PC-3 (cell line): ENCODE measurements at regions not wholly inside any gene's neighbourhood (a gene's known extent, or its start where the extent isn't known, plus 50 kb on each side); places are given as distances from the start of the nearest gene placed in this dataset.

Experiments used
- ATAC-seq: fragments of 200-7000 bp; cut with Tn5 transposase; 2 replicates; pipeline ENCODE4 v1.9.1; 2020; ENCODE audit warnings: mild to moderate bottlenecking, moderate library complexity
- BruUV-seq: library from RNA; stranded (reverse); fragments of 400-500 nt; replicated peaks from 2 replicates; lab custom pipeline; 2021; lab: Mats Ljungman, UMichigan
- CTCF ChIA-PET: fragments of 300-600 bp; sonication (Branson Sonifier 250); formaldehyde crosslinking; loops from one replicate; lab custom pipeline; 2022; ENCODE audit warnings: antibody characterized with exemption; lab: Charles Lee
- POLR2A ChIA-PET: fragments of 300-600 bp; sonication (Branson Sonifier 250); formaldehyde crosslinking; loops from one replicate; lab custom pipeline; 2022; ENCODE audit warnings: antibody characterized with exemption; ENCODE audit not compliant: unreplicated experiment; lab: Charles Lee
- DNase-seq: peaks from one replicate; pipeline ENCODE4 v3.0.0-alpha.2; 2015
- H2AFZ ChIP-seq: fragments of 300-600 bp; sonication (generic); 2 replicates; pipeline ENCODE4 v1.6.0; 2016; ENCODE audit warnings: antibody characterized with exemption, low read length
- H3F3A ChIP-seq: fragments of 300-600 bp; sonication (generic); one replicate; pipeline ENCODE4 v1.6.0; 2017; ENCODE audit warnings: antibody characterized with exemption, low read length, control low read depth, mild to moderate bottlenecking; ENCODE audit not compliant: unreplicated experiment
- H3K27ac ChIP-seq: fragments of 300-600 bp; sonication (generic); 2 replicates; pipeline ENCODE4 v1.5.1; 2016; ENCODE audit warnings: mild to moderate bottlenecking, low read length
- H3K27me3 ChIP-seq: fragments of 300-600 bp; sonication (generic); 2 replicates; pipeline ENCODE4 v1.6.1; 2016; ENCODE audit warnings: low read length, mixed read lengths
- H3K36me3 ChIP-seq: fragments of 300-600 bp; sonication (generic); 2 replicates; pipeline ENCODE4 v1.6.1; 2016; ENCODE audit warnings: low read depth, mixed run types, low read length, mixed read lengths
- H3K4me1 ChIP-seq: fragments of 300-600 bp; sonication (generic); 2 replicates; pipeline ENCODE4 v1.5.1; 2016; ENCODE audit warnings: low read length; ENCODE audit not compliant: insufficient read depth
- H3K4me2 ChIP-seq: fragments of 300-600 bp; sonication (generic); 2 replicates; pipeline ENCODE4 v1.6.0; 2016; ENCODE audit warnings: low read length
- H3K4me3 ChIP-seq: fragments of 300-600 bp; sonication (generic); 2 replicates; pipeline ENCODE4 v1.5.1; 2016; ENCODE audit warnings: mild to moderate bottlenecking, low read length, mixed read lengths
- H3K79me2 ChIP-seq: fragments of 300-600 bp; sonication (generic); 2 replicates; pipeline ENCODE4 v1.6.1; 2017; ENCODE audit warnings: low read length, mixed read lengths
- H3K9ac ChIP-seq: fragments of 300-600 bp; sonication (generic); 2 replicates; pipeline ENCODE4 v1.6.0; 2016; ENCODE audit warnings: mild to moderate bottlenecking, low read length
- H3K9me2 ChIP-seq: fragments of 300-600 bp; sonication (generic); replicated peaks from 2 replicates; pipeline ENCODE4 v1.6.1; 2016; ENCODE audit warnings: mixed run types, low read length, mixed read lengths
- H3K9me3 ChIP-seq: fragments of 300-600 bp; sonication (generic); 2 replicates; pipeline ENCODE4 v1.6.1; 2016; ENCODE audit warnings: low read length, mixed read lengths
- H4K20me1 ChIP-seq: fragments of 300-600 bp; sonication (generic); 2 replicates; pipeline ENCODE4 v1.6.1; 2016; ENCODE audit warnings: low read length, mixed read lengths
- CTCF ChIP-seq: fragments of 300-600 bp; sonication (generic); conservative IDR thresholded peaks from 2 replicates; pipeline ENCODE4 v1.5.1; 2017; ENCODE audit warnings: antibody characterized with exemption, low read depth, mild to moderate bottlenecking, low read length
- EZH2 ChIP-seq: fragments of 300-600 bp; sonication (generic); IDR thresholded peaks from one replicate; pipeline ENCODE4 v1.6.1; 2017; ENCODE audit warnings: antibody characterized with exemption, mild to moderate bottlenecking, low read length; ENCODE audit not compliant: unreplicated experiment
- EZH2phosphoT487 ChIP-seq: fragments of 300-600 bp; sonication (generic); IDR thresholded peaks from 2 replicates; pipeline ENCODE4 v1.6.1; 2018; ENCODE audit warnings: mild to moderate bottlenecking, antibody characterized with exemption, low read length, borderline replicate concordance
- intact Hi-C: fragments of 100-400 bp; cut with micrococcal nuclease; formaldehyde crosslinking; loops from 2 replicates; pipeline ENCODE4 v1.9.0; 2023

GRCh38 chr7:36010656-36011587, 142.1 kb upstream of the EEPD1 start:
- intact Hi-C loops: no loop called here
- Histone ChIP-seq H3K9me3 (no peaks in the 10 kb centered on the region), H3K4me1 (peaks cover 7% of the 10 kb centered on the region; the same call in 1 of the 2 replicates), H4K20me1 (no peaks in the 10 kb centered on the region), H3K9me2 (no peaks in the 10 kb centered on the region), H2AFZ (no peak overlapping the region), H3K4me3 (no peak overlapping the region), H3K27me3 (no peaks in the 10 kb centered on the region), H3K27ac (no peak overlapping the region), H3K36me3 (no peaks in the 10 kb centered on the region), H3K4me2 (no peak overlapping the region), H3K79me2 (no peaks in the 10 kb centered on the region), H3K9ac (no peak overlapping the region), H3F3A (no peaks in the 10 kb centered on the region)
- ATAC-seq (no peak), DNase-seq (no peak)
- TF ChIP-seq EZH2phosphoT487 (no peak), EZH2 (no peak), CTCF (no peak)
- CTCF ChIA-PET: no interaction called here
- POLR2A ChIA-PET: no interaction called here
- no TSS peak for BruUV-seq

- Histone ChIP-seq H2AFZ (no peak overlapping the region), H3K27me3 (no peaks in the 10 kb centered on the region), H3K27ac (no peak overlapping the region), H3K9ac (no peak overlapping the region), H3F3A (no peaks in the 10 kb centered on the region), H4K20me1 (no peaks in the 10 kb centered on the region), H3K9me3 (no peaks in the 10 kb centered on the region), H3K4me2 (no peak overlapping the region), H3K79me2 (no peaks in the 10 kb centered on the region), H3K36me3 (no peaks in the 10 kb centered on the region), H3K4me3 (no peak overlapping the region), H3K9me2 (no peaks in the 10 kb centered on the region), H3K4me1 (peaks cover 10% of the 10 kb centered on the region; the same call in 1 of the 2 replicates)
- CTCF ChIA-PET: no interaction called here
- no peak for ATAC-seq
- DNase-seq: no peak
- TF ChIP-seq EZH2: no peak
- intact Hi-C loops: no loop called here
- POLR2A ChIA-PET: no interaction called here
- BruUV-seq: no TSS peak
Observed at GRCh38 chr7:36011588-36011965, 141.5 kb upstream of the EEPD1 start.

- Histone ChIP-seq H3K4me2 (no peak overlapping the region), H3K79me2 (no peaks in the 10 kb centered on the region), H3K4me1 (peaks cover 10% of the 10 kb centered on the region; the same call in 1 of the 2 replicates), H3F3A (no peaks in the 10 kb centered on the region), H3K9ac (no peak overlapping the region), H3K27me3 (no peaks in the 10 kb centered on the region), H3K36me3 (no peaks in the 10 kb centered on the region), H4K20me1 (no peaks in the 10 kb centered on the region), H2AFZ (no peak overlapping the region), H3K27ac (no peak overlapping the region), H3K4me3 (no peak overlapping the region), H3K9me2 (no peaks in the 10 kb centered on the region), H3K9me3 (no peaks in the 10 kb centered on the region)
- DNase-seq (no peak), ATAC-seq (no peak)
- ChIA-PET CTCF (no interaction called here), POLR2A (no interaction called here)
- no TSS peak for BruUV-seq
- no peak for TF ChIP-seq EZH2phosphoT487
- TF ChIP-seq CTCF: no peak
- no peak for TF ChIP-seq EZH2
- intact Hi-C loops: no loop called here
Observed at GRCh38 chr7:36013246-36014014, 139.6 kb upstream of the EEPD1 start.
